ENCODE measurements at regions not wholly inside any gene's neighbourhood (a gene's known extent, or its start where the extent isn't known, plus 50 kb on each side); places are given as distances from the start of the nearest gene placed in this dataset.

DNA sequence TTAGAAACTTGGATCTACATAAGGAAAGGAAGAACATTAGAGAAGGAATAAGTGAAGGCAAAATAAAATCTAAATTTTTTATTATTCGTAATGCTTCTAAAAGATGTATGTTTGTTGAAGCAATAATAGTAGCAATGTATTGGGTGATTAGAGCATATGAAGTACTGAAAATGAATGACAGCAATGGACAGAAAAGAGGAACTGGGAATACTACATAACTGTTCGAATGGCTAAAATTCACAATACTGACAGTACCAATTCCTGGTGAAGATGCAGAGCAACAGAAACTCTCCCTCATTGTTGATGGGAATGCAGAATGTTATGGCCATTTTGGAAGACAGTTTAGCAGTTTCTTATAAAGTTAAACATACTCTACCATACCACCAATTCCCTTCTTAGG, 177.3 kb upstream of the SPEF2 start:
- no peak overlapping the region for H3K4me3 ChIP-seq (ENCODE audit: low read depth, low read length)
- TF ChIP-seq, protein P1, sequence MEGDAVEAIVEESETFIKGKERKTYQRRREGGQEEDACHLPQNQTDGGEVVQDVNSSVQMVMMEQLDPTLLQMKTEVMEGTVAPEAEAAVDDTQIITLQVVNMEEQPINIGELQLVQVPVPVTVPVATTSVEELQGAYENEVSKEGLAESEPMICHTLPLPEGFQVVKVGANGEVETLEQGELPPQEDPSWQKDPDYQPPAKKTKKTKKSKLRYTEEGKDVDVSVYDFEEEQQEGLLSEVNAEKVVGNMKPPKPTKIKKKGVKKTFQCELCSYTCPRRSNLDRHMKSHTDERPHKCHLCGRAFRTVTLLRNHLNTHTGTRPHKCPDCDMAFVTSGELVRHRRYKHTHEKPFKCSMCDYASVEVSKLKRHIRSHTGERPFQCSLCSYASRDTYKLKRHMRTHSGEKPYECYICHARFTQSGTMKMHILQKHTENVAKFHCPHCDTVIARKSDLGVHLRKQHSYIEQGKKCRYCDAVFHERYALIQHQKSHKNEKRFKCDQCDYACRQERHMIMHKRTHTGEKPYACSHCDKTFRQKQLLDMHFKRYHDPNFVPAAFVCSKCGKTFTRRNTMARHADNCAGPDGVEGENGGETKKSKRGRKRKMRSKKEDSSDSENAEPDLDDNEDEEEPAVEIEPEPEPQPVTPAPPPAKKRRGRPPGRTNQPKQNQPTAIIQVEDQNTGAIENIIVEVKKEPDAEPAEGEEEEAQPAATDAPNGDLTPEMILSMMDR (IDR thresholded peaks at IDR 0.05; ENCODE audit: low read depth, low read length, missing control alignments): no peak
- no peak overlapping the region for H3K27ac ChIP-seq
- DNase-seq: no peak
- in situ Hi-C loops (cut with HindIII; ENCODE audit: low pct_ligation_motif_present, low sequenced_read_pairs): no loop called here
- H3K27me3 ChIP-seq (replicated peaks): no peaks in the 10 kb centered on the region
- H3K36me3 ChIP-seq (replicated peaks): no peaks in the 10 kb centered on the region

DNA sequence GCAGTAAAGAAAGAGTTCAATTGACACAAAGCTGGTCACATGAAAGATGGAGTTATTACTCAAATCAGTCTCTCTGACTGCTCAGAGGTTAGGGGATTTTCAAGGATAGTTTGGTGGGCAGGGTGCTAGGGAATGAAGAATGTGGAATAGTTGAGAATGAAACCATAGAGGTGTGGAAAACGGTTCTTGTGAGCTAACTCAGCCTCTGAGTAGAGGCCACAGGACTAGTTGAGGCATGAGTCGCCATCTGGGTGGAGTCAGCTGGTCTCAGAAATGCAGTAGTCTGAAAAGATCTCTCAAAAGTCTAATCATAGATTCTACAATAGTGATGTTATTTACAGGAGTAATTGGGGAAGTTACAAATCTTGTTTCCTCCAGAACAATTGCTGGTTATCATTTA, 178.9 kb upstream of the SPEF2 start:
- no peak overlapping the region for H3K4me3 ChIP-seq (ENCODE audit: low read depth, low read length)
- no peaks in the 10 kb centered on the region for H3K36me3 ChIP-seq (replicated peaks)
- H3K27ac ChIP-seq: no peak overlapping the region
- in situ Hi-C loops (cut with HindIII; ENCODE audit: low pct_ligation_motif_present, low sequenced_read_pairs): no loop called here
- TF ChIP-seq, protein P1 (IDR thresholded peaks at IDR 0.05; ENCODE audit: low read depth, low read length, missing control alignments): no peak
- H3K27me3 ChIP-seq (replicated peaks): no peaks in the 10 kb centered on the region
- DNase-seq: peak; percentile 39

DNA sequence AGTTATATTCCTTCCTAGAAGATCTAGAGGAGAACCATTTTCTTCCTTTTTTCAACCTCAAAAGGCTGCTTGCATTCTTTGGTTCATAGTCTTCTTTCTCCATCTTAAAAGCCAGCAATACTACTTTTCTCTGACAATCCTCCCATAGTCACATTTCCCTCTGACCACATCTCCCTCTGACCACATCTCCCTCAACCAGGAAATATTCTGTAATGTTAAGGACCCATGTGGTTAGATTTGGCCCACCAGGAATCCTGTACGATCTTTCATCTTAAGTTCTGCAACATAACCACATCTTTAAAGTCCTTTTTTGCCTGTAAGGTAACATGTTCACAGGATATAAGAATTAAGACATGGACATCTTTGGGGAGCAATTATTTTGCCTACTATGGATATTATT, 179.4 kb upstream of the SPEF2 start:
- TF ChIP-seq, protein P1 (IDR thresholded peaks at IDR 0.05; ENCODE audit: low read depth, low read length, missing control alignments): no peak
- in situ Hi-C loops (cut with HindIII; ENCODE audit: low pct_ligation_motif_present, low sequenced_read_pairs): no loop called here

DNA sequence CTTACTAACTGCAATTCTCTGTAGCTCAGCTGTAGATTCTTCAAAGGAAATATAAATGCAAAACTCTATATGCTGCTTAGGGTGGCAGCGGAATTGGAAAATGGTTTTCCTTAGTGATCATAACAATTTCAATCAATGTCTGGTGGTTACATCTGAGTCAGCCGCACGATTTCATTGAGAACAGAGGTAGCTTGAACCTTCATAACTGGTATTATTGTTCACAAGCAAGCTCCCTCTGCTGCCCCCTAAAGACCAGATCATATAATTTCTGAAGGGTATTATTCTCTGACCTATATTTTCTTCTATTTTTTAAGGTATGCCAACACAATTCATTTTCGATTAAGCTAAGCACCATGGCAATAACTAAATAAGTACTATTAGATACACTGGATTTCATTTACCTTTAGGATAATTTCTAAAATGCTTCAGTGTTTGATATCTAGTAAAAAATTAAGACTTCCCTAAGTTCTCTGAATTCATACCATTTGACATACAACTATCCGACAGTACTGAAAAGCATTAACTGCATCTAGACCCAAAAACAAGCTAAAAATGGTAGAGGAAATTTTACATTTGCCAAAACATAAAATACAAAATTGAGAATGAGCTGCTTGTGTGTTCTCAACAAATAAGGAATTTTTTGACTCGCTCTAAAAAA, 181.1 kb upstream of the SPEF2 start:
- peak; percentile 9 for DNase-seq
- Histone ChIP-seq H3K27me3 (replicated peaks) (no peaks in the 10 kb centered on the region), H3K4me3 (ENCODE audit: low read depth, low read length) (no peak overlapping the region), H3K36me3 (replicated peaks) (no peaks in the 10 kb centered on the region), H3K27ac (no peak overlapping the region)
- TF ChIP-seq, protein P1 (IDR thresholded peaks at IDR 0.05; ENCODE audit: low read depth, low read length, missing control alignments): peak; percentile 59
- in situ Hi-C loops (cut with HindIII; ENCODE audit: low pct_ligation_motif_present, low sequenced_read_pairs): no loop called here

More for the DNA sequence above, 179.4 kb upstream of the SPEF2 start:
- no peak for DNase-seq
- H3K27ac ChIP-seq: no peak overlapping the region
- H3K4me3 ChIP-seq (ENCODE audit: low read depth, low read length): no peak overlapping the region
- H3K27me3 ChIP-seq (replicated peaks): no peaks in the 10 kb centered on the region
- no peaks in the 10 kb centered on the region for H3K36me3 ChIP-seq (replicated peaks)

DNA sequence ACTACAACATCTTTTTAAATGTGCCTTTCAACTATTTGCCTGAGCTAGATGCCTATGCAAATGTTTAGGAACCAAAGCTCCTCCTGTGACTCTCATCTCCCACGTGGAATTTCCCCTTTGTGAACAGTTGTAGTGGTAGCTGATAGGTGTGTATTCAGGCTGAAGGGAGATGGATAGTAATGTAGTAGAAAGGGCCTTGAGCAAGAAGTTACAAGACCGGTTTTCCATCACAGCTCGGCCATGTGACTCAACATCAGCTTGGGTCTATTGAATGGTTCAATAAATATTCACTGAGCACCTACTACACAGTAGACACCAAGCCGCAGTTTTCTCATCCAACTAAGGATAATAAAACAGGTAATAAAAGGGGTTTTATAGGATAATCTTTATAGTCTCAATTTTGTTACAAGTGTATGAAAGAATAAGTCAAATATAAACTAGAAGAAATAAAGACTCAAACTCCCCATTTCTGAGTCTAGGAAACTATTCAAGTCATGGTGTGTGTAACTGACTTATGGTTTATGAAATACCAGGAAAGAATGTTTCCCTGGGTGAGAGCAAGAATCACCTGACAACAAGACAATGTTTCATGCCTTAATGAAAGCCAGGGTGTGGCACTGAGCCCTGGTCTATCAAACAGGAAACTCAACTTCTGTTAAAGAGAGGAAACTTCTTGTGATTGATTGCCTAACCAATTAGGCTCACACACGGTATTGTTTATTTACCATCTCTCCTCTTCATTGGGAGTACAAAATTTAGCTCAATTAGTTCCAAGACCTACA, 187.1 kb upstream of the SPEF2 start:
- H3K4me3 ChIP-seq (ENCODE audit: low read depth, low read length): no peak overlapping the region
- no peak for DNase-seq
- H3K27ac ChIP-seq: no peak overlapping the region
- no peaks in the 10 kb centered on the region for H3K27me3 ChIP-seq (replicated peaks)
- no peaks in the 10 kb centered on the region for H3K36me3 ChIP-seq (replicated peaks)
- TF ChIP-seq, protein P1 (IDR thresholded peaks at IDR 0.05; ENCODE audit: low read depth, low read length, missing control alignments): no peak
- in situ Hi-C loops (cut with HindIII; ENCODE audit: low pct_ligation_motif_present, low sequenced_read_pairs): no loop called here
